ENCODE measurements at regions not wholly inside any gene's neighbourhood (a gene's known extent, or its start where the extent isn't known, plus 50 kb on each side); places are given as distances from the start of the nearest gene placed in this dataset.
"Not testable (repeated sequence)": the region's sequence is repeated elsewhere in the genome, so short reads cannot be mapped to it uniquely, and the experiment has no call there.

DNA sequence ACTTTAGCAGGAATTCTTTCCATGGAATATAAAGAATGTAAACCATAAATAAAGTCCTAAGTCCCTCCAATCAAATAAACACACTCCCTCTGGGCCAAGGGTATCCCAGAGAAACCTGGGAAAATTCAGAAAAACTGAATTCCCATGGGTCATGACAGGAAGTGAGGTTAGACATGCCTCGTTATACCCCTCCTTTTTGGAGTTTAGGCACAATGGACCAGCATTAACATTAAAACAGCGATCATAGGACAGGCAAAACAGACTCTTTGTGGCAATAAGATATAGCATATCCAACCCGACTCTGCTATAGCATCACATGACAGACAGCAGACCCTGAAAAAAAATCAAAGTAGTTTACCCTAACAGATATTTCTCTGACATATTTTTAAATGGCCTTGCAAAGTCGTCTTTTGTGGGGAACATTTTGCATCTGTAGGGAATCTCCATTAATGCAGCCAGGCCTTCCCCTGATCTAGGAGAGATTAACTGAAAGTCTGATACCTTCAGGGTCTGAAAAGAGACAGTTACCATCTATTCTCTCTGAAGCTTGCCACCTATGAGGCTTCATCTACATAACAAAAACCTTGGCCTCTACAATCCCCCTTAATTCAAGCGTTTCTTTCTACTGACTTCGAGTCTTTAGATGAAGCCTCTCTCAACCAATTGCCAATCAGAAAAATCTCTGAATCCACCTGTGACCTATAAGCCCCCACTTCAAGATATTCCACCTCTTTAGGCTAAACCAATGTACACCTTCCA lies 143.0 kb upstream of the KCNK1 start:
- Histone ChIP-seq H3K4me1 (no peaks in the 10 kb centered on the region), H3K27me3 (no peaks in the 10 kb centered on the region), H3K9me3 (no peaks in the 10 kb centered on the region), H3K36me3 (no peaks in the 10 kb centered on the region), H3K27ac (no peak overlapping the region), H3K4me3 (no peak overlapping the region)
- TF ChIP-seq, protein P1, sequence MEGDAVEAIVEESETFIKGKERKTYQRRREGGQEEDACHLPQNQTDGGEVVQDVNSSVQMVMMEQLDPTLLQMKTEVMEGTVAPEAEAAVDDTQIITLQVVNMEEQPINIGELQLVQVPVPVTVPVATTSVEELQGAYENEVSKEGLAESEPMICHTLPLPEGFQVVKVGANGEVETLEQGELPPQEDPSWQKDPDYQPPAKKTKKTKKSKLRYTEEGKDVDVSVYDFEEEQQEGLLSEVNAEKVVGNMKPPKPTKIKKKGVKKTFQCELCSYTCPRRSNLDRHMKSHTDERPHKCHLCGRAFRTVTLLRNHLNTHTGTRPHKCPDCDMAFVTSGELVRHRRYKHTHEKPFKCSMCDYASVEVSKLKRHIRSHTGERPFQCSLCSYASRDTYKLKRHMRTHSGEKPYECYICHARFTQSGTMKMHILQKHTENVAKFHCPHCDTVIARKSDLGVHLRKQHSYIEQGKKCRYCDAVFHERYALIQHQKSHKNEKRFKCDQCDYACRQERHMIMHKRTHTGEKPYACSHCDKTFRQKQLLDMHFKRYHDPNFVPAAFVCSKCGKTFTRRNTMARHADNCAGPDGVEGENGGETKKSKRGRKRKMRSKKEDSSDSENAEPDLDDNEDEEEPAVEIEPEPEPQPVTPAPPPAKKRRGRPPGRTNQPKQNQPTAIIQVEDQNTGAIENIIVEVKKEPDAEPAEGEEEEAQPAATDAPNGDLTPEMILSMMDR (IDR thresholded peaks at IDR 0.05 in 4 of 5, conservative IDR thresholded peaks at IDR 0.05 in 1 of 5), result no peak
- no peak for TF ChIP-seq POLR2A (IDR thresholded peaks at IDR 0.05)
- DNase-seq (no peak), ATAC-seq (no peak)
- in situ Hi-C loops (cut with MboI; ENCODE audit: low sequenced_read_pairs in 4 of 4), result no loop called here
- intact Hi-C loops (cut with DNase I; ENCODE audit: low total_unique reads), result no loop called here

DNA sequence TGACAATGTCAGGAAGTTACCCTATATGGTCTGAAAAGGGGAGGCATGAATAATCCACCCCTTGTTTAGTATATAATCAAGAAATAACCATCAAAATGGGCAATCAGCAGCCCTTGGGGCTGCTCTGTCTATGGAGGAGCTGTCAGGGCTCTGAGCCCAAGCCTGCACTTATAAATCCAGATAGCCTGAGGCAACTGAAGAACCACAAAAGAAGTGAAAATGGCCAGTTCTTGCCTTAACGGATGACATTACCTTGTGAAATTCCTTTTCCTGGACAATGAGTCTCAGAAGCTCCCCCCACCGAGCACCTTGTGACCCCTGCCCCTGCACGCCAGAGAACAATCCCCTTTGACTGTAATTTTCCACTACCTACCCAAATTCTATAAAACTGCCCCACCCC lies 142.1 kb upstream of the KCNK1 start:
- H3K4me1 ChIP-seq; in situ Hi-C loops (cut with MboI; ENCODE audit: low sequenced_read_pairs in 4 of 4); H3K27me3 ChIP-seq; H3K36me3 ChIP-seq; H3K9me3 ChIP-seq; intact Hi-C loops (cut with DNase I; ENCODE audit: low total_unique reads); DNase-seq; ATAC-seq; H3K4me3 ChIP-seq; H3K27ac ChIP-seq: not testable (repeated sequence)

DNA sequence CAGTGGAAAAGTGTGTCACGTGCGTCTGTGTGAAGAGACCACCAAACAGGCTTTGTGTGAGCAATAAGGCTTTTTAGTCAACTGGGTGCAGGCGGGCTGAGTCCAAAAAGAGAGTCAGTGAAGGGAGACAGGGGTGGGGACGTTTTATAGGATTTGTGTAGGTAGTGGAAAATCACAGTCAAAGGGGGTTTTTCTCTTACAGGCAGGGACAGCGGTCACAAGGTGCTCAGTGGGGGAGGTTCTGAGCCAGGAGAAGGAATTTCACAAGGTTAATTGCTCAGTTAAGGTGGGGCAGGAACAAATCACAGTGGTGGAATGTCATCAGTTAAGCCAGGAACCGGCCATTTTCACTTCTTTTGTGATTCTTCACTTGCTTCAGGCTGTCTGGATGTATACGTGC lies 141.1 kb upstream of the KCNK1 start:
- H3K27me3 ChIP-seq; H3K27ac ChIP-seq; ATAC-seq; H3K4me1 ChIP-seq; H3K36me3 ChIP-seq; DNase-seq; H3K9me3 ChIP-seq; intact Hi-C loops (cut with DNase I; ENCODE audit: low total_unique reads); H3K4me3 ChIP-seq; in situ Hi-C loops (cut with MboI; ENCODE audit: low sequenced_read_pairs in 4 of 4): not testable (repeated sequence)

DNA sequence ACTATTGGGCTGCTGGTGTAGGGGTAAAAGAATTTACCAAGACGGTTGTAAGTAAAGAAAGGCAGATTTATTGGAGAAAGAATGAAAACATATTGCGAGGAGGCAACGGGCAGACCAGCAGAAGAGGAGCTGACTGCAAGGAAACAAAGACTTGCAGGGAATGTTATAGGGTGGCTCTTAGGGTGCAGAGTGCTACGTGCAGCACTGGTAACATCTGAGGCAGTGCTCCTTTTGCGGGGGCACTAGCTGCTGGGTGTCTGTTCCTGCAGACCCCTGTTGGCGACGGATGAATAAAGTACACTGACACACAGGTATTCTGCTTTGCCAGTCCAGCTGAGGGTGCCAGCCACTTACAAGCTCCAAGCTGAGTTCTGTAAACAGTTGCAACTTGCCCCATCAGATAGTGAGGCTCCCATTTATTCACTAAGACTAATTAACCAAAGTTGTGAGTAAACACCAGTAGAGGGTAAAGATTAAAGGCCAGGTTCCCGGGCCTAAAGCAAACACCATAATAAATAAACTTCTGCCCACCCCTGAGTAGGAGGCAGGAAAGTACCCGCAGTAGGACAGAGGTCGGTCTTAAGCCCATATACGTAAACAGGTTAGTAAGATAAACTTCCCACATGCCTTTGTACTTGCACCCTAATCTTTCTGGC lies 140.2 kb upstream of the KCNK1 start:
- H3K4me3 ChIP-seq, result no peak overlapping the region
- H3K27ac ChIP-seq, result no peak overlapping the region
- TF ChIP-seq, protein P1 (IDR thresholded peaks at IDR 0.05 in 4 of 5, conservative IDR thresholded peaks at IDR 0.05 in 1 of 5), result no peak
- TF ChIP-seq POLR2A (IDR thresholded peaks at IDR 0.05), result no peak
- no peak for ATAC-seq
- no peaks in the 10 kb centered on the region for H3K4me1 ChIP-seq
- no peaks in the 10 kb centered on the region for H3K36me3 ChIP-seq
- no peaks in the 10 kb centered on the region for H3K27me3 ChIP-seq
- in situ Hi-C loops (cut with MboI; ENCODE audit: low sequenced_read_pairs in 4 of 4), result no loop called here
- no peak for DNase-seq
- intact Hi-C loops (cut with DNase I; ENCODE audit: low total_unique reads), result no loop called here
- no peaks in the 10 kb centered on the region for H3K9me3 ChIP-seq

DNA sequence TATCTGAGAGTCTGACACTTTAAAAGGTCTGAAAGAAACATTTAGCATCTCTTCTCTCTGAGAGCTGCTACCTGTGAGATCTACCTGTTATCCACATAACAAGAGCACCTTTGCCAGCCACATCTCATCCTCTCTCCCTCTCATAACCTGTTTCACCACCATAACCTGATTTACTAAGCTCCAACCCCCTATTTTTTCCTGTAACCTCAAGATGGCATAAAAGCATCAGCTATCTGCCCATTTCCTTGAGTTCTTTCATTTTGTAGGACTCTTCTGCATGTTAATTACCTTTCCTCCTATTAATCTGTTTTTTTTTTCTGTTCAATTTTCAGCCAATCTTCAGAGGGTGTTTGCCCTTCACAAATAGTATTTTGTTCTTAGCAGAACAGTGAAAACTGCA lies 136.5 kb upstream of the KCNK1 start:
- intact Hi-C loops (cut with DNase I; ENCODE audit: low total_unique reads), result no loop called here
- Histone ChIP-seq H3K4me3 (no peak overlapping the region), H3K27ac (no peak overlapping the region), H3K27me3 (no peaks in the 10 kb centered on the region), H3K36me3 (no peaks in the 10 kb centered on the region), H3K9me3 (no peaks in the 10 kb centered on the region), H3K4me1 (no peaks in the 10 kb centered on the region)
- TF ChIP-seq, protein P1 (IDR thresholded peaks at IDR 0.05 in 4 of 5, conservative IDR thresholded peaks at IDR 0.05 in 1 of 5), result no peak
- TF ChIP-seq POLR2A (IDR thresholded peaks at IDR 0.05), result no peak
- in situ Hi-C loops (cut with MboI; ENCODE audit: low sequenced_read_pairs in 4 of 4), result no loop called here
- ATAC-seq (no peak), DNase-seq (no peak)

Data from gastrocnemius medialis (tissue), 4 donors.